HEK293 (cell line): ENCODE measurements at regions not wholly inside any gene's neighbourhood (a gene's known extent, or its start where the extent isn't known, plus 50 kb on each side); places are given as distances from the start of the nearest gene placed in this dataset.

ENCODE experiments used
- CTCF ChIA-PET: fragments of 350-600 bp; formaldehyde crosslinking; extraction: SDS; loops from one replicate; lab custom pipeline; 2021; ENCODE audit warnings: antibody characterized with exemption; lab: Yijun Ruan, JAX
- POLR2A ChIA-PET: fragments of 300-600 bp; formaldehyde crosslinking; extraction: SDS; loops from one replicate; lab custom pipeline; 2020; ENCODE audit warnings: antibody characterized with exemption, inconsistent platforms; lab: Yijun Ruan, JAX
- H3K27ac ChIP-seq: fragments of 200-500 bp; sonication (Bioruptor generic); 2 replicates; pipeline ENCODE4 v1.5.1; 2014; ENCODE audit warnings: low read depth, low read length, control low read depth, inconsistent platforms; ENCODE audit errors: extremely low read depth
- H3K36me3 ChIP-seq, 2 experiments: fragments of 200-500 bp in 1 of 2; sonication (Bioruptor generic) in 1 of 2; 1 replicate in 1 of 2; 2 replicates in 1 of 2; pipeline ENCODE4 v1.5.1; 2014 to 2017; ENCODE audit warnings: inconsistent platforms in 2 of 2, low read length in 2 of 2; ENCODE audit not compliant: control insufficient read depth in 2 of 2, insufficient read depth in 1 of 2
- H3K4me1 ChIP-seq: fragments of 200-500 bp; sonication (Bioruptor generic); 2 replicates; pipeline ENCODE4 v1.5.1; 2014; ENCODE audit warnings: mild to moderate bottlenecking, low read length, inconsistent platforms; ENCODE audit not compliant: control insufficient read depth, insufficient read depth
- H3K4me3 ChIP-seq: 2 replicates; pipeline ENCODE4 v1.5.1; 2011; ENCODE audit warnings: low read depth, mild to moderate bottlenecking, control low read depth, low read length, moderate library complexity
- H3K9me3 ChIP-seq: fragments of 200-500 bp; sonication (Bioruptor generic); 2 replicates; pipeline ENCODE4 v1.5.1; 2014; ENCODE audit warnings: low read depth, low read length, inconsistent platforms; ENCODE audit not compliant: control insufficient read depth, insufficient read depth
- FEZF1 ChIP-seq: fragments of 450-650 bp; formaldehyde crosslinking; IDR thresholded peaks from 2 replicates; pipeline ENCODE4 v1.5.1; 2016; ENCODE audit warnings: missing biosample characterization, missing genetic modification characterization
- HOXC10 ChIP-seq: sonication (generic); formaldehyde crosslinking; IDR thresholded peaks from 2 replicates; pipeline ENCODE4 v1.8.1; 2023; ENCODE audit warnings: mild to moderate bottlenecking, missing genetic modification reagents
- PRDM1 ChIP-seq: fragments of 450-650 bp; formaldehyde crosslinking; IDR thresholded peaks from 2 replicates; pipeline ENCODE4; 2016; ENCODE audit warnings: missing biosample characterization, missing genetic modification characterization
- SCRT2 ChIP-seq: fragments of 450-650 bp; formaldehyde crosslinking; IDR thresholded peaks from 2 replicates; pipeline ENCODE4 v1.5.1; 2016; ENCODE audit warnings: missing biosample characterization, missing genetic modification characterization
- ZBTB1 ChIP-seq: fragments of 450-650 bp; formaldehyde crosslinking; IDR thresholded peaks from 2 replicates; pipeline ENCODE4 v1.5.1; 2016; ENCODE audit warnings: missing biosample characterization, missing genetic modification characterization
- ZNF140 ChIP-seq: fragments of 450-650 bp; formaldehyde crosslinking; IDR thresholded peaks from 2 replicates; pipeline ENCODE4 v1.5.1; 2016; ENCODE audit warnings: missing biosample characterization, missing genetic modification characterization
- ZNF155 ChIP-seq: fragments of 450-650 bp; formaldehyde crosslinking; IDR thresholded peaks from 2 replicates; pipeline ENCODE4 v1.5.1; 2016; ENCODE audit warnings: missing biosample characterization, missing genetic modification characterization
- ZNF211 ChIP-seq: fragments of 450-650 bp; formaldehyde crosslinking; IDR thresholded peaks from 2 replicates; pipeline ENCODE4 v1.5.1; 2016; ENCODE audit warnings: low read depth, missing biosample characterization, missing genetic modification characterization
- ZNF266 ChIP-seq: fragments of 450-650 bp; formaldehyde crosslinking; IDR thresholded peaks from 2 replicates; pipeline ENCODE4 v1.5.1; 2016; ENCODE audit warnings: missing biosample characterization, missing genetic modification characterization, low read depth
- ZNF341 ChIP-seq: fragments of 450-650 bp; formaldehyde crosslinking; IDR thresholded peaks from 2 replicates; pipeline ENCODE4; 2016; ENCODE audit warnings: low read depth, missing biosample characterization, missing genetic modification characterization
- ZNF366 ChIP-seq: fragments of 450-650 bp; formaldehyde crosslinking; conservative IDR thresholded peaks from 2 replicates; pipeline ENCODE4 v1.5.1; 2016; ENCODE audit warnings: missing biosample characterization, missing genetic modification characterization
- ZNF530 ChIP-seq: fragments of 450-650 bp; formaldehyde crosslinking; IDR thresholded peaks from 2 replicates; pipeline ENCODE4 v1.5.1; 2016; ENCODE audit warnings: low read depth, missing biosample characterization, missing genetic modification characterization
- ZNF561 ChIP-seq: fragments of 450-650 bp; IDR thresholded peaks from 2 replicates; pipeline ENCODE4 v1.5.1; 2018; ENCODE audit warnings: missing biosample characterization, missing genetic modification characterization, borderline replicate concordance
- ZNF768 ChIP-seq: fragments of 450-650 bp; formaldehyde crosslinking; IDR thresholded peaks from 2 replicates; pipeline ENCODE4 v1.5.1; 2018; ENCODE audit warnings: missing biosample characterization, mild to moderate bottlenecking, missing genetic modification characterization
- TF ChIP-seq, protein P1 (sequence below): fragments of 450-650 bp; formaldehyde crosslinking; IDR thresholded peaks from 2 replicates; pipeline ENCODE4 v1.5.1; 2016; ENCODE audit warnings: missing biosample characterization, missing genetic modification characterization
- TF ChIP-seq, protein P2 (sequence below): fragments of 450-650 bp; formaldehyde crosslinking; IDR thresholded peaks from 2 replicates; pipeline ENCODE4 v1.5.1; 2016; ENCODE audit warnings: missing biosample characterization, missing genetic modification characterization
- TF ChIP-seq, protein P3 (sequence below): sonication (generic); formaldehyde crosslinking; IDR thresholded peaks from 2 replicates; pipeline ENCODE4 v1.8.1; 2022; ENCODE audit warnings: mild to moderate bottlenecking, moderate library complexity, missing genetic modification reagents
- TF ChIP-seq, protein P4 (sequence below): fragments of 450-650 bp; formaldehyde crosslinking; IDR thresholded peaks from 2 replicates; pipeline ENCODE4 v1.5.1; 2017; ENCODE audit warnings: missing biosample characterization, missing genetic modification characterization
- TF ChIP-seq, protein P5 (sequence below): fragments of 450-650 bp; formaldehyde crosslinking; IDR thresholded peaks from 2 replicates; pipeline ENCODE4 v1.5.1; 2017; ENCODE audit warnings: missing biosample characterization, missing genetic modification characterization
- TF ChIP-seq, protein P6 (sequence below): fragments of 450-650 bp; formaldehyde crosslinking; IDR thresholded peaks from 2 replicates; pipeline ENCODE4 v1.5.1; 2016; ENCODE audit warnings: missing biosample characterization, missing genetic modification characterization

DNA sequence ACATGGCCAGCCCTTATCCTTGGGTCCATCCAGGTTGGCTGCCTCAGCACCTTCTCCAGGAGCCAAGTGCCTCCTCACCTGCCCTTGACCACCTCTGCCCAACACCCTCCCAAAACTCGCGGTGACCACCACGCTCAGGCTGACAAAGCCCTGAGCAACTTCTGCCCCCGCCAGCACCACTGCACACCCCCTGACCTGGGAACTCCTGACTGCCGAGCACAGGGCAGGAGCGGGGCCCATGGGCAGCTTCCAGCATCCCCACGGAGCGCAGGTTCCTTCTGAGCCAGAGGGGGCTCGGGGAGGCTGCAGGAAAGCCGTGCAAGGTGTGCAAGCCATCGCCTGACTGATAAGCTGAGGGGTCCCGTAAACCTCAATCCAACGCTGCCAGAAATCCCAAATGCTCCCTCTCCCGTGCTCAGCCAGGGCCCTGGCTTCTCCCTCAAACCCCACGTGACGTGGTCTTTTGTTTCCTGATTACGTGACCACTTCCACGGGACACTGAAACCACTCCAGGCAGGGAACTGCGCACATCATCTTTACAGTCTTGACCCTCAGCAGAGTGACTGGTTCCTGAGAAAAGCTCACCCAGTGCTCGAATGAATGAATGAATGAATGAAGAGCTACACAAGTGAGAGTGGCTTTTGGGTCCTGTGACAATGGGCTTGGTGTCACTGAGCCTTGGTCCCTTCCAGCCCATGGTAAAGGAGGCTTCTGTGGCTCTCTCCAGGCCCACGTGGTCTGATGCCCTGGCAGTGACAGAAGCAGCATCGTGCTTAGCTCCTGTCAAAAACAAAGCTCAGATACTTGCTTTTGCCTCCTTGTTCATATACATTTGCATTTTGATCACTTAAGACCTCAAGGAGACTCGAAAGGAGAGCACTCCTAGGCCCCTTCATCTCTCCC is 249.8 kb upstream of the PPP2R2D start (continued):
- TF ChIP-seq ZNF155: no peak
- no peak for TF ChIP-seq ZNF366 (tag by site-specific recombination)
- TF ChIP-seq ZNF211 (tag by site-specific recombination): no peak
- TF ChIP-seq, protein P1, sequence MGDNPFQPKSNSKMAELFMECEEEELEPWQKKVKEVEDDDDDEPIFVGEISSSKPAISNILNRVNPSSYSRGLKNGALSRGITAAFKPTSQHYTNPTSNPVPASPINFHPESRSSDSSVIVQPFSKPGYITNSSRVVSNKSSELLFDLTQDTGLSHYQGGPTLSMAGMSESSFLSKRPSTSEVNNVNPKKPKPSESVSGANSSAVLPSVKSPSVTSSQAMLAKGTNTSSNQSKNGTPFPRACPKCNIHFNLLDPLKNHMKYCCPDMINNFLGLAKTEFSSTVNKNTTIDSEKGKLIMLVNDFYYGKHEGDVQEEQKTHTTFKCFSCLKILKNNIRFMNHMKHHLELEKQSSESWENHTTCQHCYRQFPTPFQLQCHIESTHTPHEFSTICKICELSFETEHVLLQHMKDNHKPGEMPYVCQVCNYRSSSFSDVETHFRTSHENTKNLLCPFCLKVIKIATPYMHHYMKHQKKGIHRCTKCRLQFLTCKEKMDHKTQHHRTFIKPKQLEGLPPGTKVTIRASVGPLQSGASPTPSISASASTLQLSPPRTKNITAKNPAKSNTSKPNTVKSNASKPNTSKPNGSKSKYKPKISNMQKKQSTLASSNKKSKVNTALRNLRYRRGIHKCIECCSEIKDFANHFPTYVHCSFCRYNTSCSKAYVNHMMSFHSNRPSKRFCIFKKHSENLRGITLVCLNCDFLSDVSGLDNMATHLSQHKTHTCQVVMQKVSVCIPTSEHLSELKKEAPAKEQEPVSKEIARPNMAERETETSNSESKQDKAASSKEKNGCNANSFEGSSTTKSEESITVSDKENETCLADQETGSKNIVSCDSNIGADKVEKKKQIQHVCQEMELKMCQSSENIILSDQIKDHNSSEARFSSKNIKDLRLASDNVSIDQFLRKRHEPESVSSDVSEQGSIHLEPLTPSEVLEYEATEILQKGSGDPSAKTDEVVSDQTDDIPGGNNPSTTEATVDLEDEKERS: no peak
- TF ChIP-seq, protein P2, sequence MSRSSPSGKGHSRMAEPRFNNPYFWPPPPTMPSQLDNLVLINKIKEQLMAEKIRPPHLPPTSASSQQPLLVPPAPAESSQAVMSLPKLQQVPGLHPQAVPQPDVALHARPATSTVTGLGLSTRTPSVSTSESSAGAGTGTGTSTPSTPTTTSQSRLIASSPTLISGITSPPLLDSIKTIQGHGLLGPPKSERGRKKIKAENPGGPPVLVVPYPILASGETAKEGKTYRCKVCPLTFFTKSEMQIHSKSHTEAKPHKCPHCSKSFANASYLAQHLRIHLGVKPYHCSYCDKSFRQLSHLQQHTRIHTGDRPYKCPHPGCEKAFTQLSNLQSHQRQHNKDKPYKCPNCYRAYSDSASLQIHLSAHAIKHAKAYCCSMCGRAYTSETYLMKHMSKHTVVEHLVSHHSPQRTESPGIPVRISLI (tag by site-specific recombination): no peak
- TF ChIP-seq, protein P3, sequence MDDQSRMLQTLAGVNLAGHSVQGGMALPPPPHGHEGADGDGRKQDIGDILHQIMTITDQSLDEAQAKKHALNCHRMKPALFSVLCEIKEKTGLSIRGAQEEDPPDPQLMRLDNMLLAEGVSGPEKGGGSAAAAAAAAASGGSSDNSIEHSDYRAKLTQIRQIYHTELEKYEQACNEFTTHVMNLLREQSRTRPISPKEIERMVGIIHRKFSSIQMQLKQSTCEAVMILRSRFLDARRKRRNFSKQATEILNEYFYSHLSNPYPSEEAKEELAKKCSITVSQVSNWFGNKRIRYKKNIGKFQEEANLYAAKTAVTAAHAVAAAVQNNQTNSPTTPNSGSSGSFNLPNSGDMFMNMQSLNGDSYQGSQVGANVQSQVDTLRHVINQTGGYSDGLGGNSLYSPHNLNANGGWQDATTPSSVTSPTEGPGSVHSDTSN: no peak

DNA sequence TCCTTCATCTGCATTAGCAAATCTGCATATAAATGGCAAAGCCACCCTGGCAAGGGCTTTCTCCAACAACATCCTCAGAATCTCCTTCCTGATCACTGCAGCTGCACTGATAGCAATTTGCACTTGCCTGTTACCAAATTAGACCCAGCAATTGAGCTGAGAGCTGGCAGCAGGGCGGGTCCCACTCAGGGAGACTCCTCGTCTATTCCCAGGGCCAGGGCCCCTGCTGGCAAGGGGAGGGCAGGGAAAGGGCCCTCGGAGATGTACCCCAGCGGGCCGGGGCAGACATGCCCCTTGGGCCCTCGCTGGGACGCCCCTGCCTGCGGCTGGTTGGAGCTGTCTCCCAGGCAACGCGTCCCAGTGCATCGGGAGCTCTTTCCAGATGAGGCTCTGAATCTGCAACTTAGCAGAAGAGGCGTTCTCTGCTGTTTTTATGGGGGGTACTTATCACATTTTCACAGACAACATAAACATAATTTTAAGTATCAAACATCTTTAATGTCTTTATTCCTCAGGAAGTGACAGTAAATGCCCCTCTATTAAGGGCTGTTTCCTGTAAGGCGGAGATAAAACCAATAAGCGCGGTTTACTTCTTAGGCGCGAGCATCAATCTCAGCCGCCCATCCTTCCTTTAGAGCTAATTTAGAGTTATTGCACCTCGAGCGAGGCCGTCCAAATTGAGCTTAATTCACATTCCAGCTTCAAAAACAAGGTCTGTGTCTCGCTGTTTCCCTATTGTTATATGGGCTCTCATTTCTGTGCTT is 249.0 kb upstream of the PPP2R2D start:
- no peak overlapping the region for H3K27ac ChIP-seq
- no peaks in the 10 kb centered on the region for H3K9me3 ChIP-seq
- H3K4me3 ChIP-seq: no peak overlapping the region
- POLR2A ChIA-PET: no interaction called here
- CTCF ChIA-PET: no interaction called here
- H3K4me1 ChIP-seq: no peaks in the 10 kb centered on the region
- H3K36me3 ChIP-seq: no peaks in the 10 kb centered on the region
- no peak for TF ChIP-seq ZNF768 (tag by site-specific recombination)
- no peak for TF ChIP-seq FEZF1 (tag by site-specific recombination)
- TF ChIP-seq HOXC10: no peak
- TF ChIP-seq ZNF266 (tag by site-specific recombination): no peak
- TF ChIP-seq, protein P2 (tag by site-specific recombination): no peak
- TF ChIP-seq, protein P4, sequence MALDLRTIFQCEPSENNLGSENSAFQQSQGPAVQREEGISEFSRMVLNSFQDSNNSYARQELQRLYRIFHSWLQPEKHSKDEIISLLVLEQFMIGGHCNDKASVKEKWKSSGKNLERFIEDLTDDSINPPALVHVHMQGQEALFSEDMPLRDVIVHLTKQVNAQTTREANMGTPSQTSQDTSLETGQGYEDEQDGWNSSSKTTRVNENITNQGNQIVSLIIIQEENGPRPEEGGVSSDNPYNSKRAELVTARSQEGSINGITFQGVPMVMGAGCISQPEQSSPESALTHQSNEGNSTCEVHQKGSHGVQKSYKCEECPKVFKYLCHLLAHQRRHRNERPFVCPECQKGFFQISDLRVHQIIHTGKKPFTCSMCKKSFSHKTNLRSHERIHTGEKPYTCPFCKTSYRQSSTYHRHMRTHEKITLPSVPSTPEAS (tag by site-specific recombination): no peak
- no peak for TF ChIP-seq ZNF341 (tag by site-specific recombination)
- TF ChIP-seq, protein P5, sequence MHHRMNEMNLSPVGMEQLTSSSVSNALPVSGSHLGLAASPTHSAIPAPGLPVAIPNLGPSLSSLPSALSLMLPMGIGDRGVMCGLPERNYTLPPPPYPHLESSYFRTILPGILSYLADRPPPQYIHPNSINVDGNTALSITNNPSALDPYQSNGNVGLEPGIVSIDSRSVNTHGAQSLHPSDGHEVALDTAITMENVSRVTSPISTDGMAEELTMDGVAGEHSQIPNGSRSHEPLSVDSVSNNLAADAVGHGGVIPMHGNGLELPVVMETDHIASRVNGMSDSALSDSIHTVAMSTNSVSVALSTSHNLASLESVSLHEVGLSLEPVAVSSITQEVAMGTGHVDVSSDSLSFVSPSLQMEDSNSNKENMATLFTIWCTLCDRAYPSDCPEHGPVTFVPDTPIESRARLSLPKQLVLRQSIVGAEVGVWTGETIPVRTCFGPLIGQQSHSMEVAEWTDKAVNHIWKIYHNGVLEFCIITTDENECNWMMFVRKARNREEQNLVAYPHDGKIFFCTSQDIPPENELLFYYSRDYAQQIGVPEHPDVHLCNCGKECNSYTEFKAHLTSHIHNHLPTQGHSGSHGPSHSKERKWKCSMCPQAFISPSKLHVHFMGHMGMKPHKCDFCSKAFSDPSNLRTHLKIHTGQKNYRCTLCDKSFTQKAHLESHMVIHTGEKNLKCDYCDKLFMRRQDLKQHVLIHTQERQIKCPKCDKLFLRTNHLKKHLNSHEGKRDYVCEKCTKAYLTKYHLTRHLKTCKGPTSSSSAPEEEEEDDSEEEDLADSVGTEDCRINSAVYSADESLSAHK: no peak
- no peak for TF ChIP-seq ZBTB1 (tag by site-specific recombination)
- TF ChIP-seq, protein P6, sequence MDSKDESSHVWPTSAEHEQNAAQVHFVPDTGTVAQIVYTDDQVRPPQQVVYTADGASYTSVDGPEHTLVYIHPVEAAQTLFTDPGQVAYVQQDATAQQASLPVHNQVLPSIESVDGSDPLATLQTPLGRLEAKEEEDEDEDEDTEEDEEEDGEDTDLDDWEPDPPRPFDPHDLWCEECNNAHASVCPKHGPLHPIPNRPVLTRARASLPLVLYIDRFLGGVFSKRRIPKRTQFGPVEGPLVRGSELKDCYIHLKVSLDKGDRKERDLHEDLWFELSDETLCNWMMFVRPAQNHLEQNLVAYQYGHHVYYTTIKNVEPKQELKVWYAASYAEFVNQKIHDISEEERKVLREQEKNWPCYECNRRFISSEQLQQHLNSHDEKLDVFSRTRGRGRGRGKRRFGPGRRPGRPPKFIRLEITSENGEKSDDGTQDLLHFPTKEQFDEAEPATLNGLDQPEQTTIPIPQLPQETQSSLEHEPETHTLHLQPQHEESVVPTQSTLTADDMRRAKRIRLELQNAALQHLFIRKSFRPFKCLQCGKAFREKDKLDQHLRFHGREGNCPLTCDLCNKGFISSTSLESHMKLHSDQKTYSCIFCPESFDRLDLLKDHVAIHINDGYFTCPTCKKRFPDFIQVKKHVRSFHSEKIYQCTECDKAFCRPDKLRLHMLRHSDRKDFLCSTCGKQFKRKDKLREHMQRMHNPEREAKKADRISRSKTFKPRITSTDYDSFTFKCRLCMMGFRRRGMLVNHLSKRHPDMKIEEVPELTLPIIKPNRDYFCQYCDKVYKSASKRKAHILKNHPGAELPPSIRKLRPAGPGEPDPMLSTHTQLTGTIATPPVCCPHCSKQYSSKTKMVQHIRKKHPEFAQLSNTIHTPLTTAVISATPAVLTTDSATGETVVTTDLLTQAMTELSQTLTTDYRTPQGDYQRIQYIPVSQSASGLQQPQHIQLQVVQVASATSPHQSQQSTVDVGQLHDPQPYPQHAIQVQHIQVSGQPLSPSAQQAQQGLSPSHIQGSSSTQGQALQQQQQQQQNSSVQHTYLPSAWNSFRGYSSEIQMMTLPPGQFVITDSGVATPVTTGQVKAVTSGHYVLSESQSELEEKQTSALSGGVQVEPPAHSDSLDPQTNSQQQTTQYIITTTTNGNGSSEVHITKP (tag by site-specific recombination): no peak
- no peak for TF ChIP-seq ZNF561 (tag by site-specific recombination)
- TF ChIP-seq SCRT2 (tag by site-specific recombination): no peak
- no peak for TF ChIP-seq PRDM1 (tag by site-specific recombination)
- no peak for TF ChIP-seq ZNF530 (tag by site-specific recombination)
- TF ChIP-seq ZNF140: no peak
